PC-3 (cell line): ENCODE measurements at regions not wholly inside any gene's neighbourhood (a gene's known extent, or its start where the extent isn't known, plus 50 kb on each side); places are given as distances from the start of the nearest gene placed in this dataset.

ENCODE experiments used
- EZH2 ChIP-seq: fragments of 300-600 bp; sonication (generic); IDR thresholded peaks from one replicate; pipeline ENCODE4 v1.6.1; 2017; ENCODE audit warnings: antibody characterized with exemption, mild to moderate bottlenecking, low read length; ENCODE audit not compliant: unreplicated experiment
- EZH2phosphoT487 ChIP-seq: fragments of 300-600 bp; sonication (generic); IDR thresholded peaks from 2 replicates; pipeline ENCODE4 v1.6.1; 2018; ENCODE audit warnings: mild to moderate bottlenecking, antibody characterized with exemption, low read length, borderline replicate concordance
- TF ChIP-seq, protein P1 (sequence below): fragments of 300-600 bp; sonication (generic); conservative IDR thresholded peaks from 2 replicates; pipeline ENCODE4 v1.5.1; 2017; ENCODE audit warnings: antibody characterized with exemption, low read depth, mild to moderate bottlenecking, low read length

DNA sequence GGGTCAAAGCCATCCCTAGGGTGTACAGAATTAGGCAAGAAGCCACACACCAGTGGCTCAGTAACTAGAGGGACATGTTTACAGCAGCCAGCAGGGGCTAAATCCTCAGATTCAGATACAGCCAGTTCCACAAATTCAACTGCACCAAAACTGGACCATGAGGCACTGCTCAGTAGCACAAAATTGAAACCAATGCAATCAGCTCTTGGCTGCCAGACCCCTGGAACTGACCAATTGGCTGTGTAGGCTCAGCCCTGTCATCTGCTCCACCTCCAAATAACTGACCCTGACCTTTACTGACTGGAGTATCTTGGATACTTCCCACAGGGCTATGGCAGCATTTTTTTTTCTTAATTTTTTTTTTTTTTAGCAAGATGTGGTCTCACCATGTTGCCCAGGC is 226.5 kb downstream of the FOXO1 start:
- TF ChIP-seq, protein P1, sequence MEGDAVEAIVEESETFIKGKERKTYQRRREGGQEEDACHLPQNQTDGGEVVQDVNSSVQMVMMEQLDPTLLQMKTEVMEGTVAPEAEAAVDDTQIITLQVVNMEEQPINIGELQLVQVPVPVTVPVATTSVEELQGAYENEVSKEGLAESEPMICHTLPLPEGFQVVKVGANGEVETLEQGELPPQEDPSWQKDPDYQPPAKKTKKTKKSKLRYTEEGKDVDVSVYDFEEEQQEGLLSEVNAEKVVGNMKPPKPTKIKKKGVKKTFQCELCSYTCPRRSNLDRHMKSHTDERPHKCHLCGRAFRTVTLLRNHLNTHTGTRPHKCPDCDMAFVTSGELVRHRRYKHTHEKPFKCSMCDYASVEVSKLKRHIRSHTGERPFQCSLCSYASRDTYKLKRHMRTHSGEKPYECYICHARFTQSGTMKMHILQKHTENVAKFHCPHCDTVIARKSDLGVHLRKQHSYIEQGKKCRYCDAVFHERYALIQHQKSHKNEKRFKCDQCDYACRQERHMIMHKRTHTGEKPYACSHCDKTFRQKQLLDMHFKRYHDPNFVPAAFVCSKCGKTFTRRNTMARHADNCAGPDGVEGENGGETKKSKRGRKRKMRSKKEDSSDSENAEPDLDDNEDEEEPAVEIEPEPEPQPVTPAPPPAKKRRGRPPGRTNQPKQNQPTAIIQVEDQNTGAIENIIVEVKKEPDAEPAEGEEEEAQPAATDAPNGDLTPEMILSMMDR, result no peak
- TF ChIP-seq EZH2 (no peak), EZH2phosphoT487 (no peak)
